Ishikawa (cell line): ENCODE measurements at regions not wholly inside any gene's neighbourhood (a gene's known extent, or its start where the extent isn't known, plus 50 kb on each side); places are given as distances from the start of the nearest gene placed in this dataset.

Source experiments
- CREB1 ChIP-seq: IDR thresholded peaks from 2 replicates; pipeline ENCODE4 v1.6.1; 2012; ENCODE audit warnings: low read depth
- EGR1 ChIP-seq: IDR thresholded peaks from 2 replicates; pipeline ENCODE4 v1.6.1; 2012
- FOXM1 ChIP-seq: IDR thresholded peaks from 2 replicates; pipeline ENCODE4 v1.6.1; 2012; ENCODE audit warnings: low read depth, borderline replicate concordance
- REST ChIP-seq: IDR thresholded peaks from 2 replicates; pipeline ENCODE4 v1.6.1; 2012; ENCODE audit warnings: low read depth, mild to moderate bottlenecking
- TAF1 ChIP-seq: IDR thresholded peaks from 2 replicates; pipeline ENCODE4 v1.6.1; 2012; ENCODE audit warnings: low read depth, mild to moderate bottlenecking
- TEAD4 ChIP-seq: IDR thresholded peaks from 2 replicates; pipeline ENCODE4 v1.6.1; 2012
- USF1 ChIP-seq: IDR thresholded peaks from 2 replicates; pipeline ENCODE4 v1.6.1; 2012
- YY1 ChIP-seq: IDR thresholded peaks from 2 replicates; pipeline ENCODE4 v1.6.1; 2012; ENCODE audit warnings: low read depth
- ZBTB7A ChIP-seq: IDR thresholded peaks from 2 replicates; pipeline ENCODE4 v1.6.1; 2012; ENCODE audit warnings: low read depth

GRCh38 chr1:185549906-185550305 lies 184.3 kb upstream of the HMCN1 start:
- no peak for TF ChIP-seq REST
- TF ChIP-seq USF1: no peak
- no peak for TF ChIP-seq FOXM1
- TF ChIP-seq TAF1: no peak
- TF ChIP-seq ZBTB7A: no peak
- no peak for TF ChIP-seq TEAD4
- TF ChIP-seq CREB1: no peak
- TF ChIP-seq EGR1: no peak
- TF ChIP-seq YY1: no peak
